IMR-90 (cell line): ENCODE measurements at regions not wholly inside any gene's neighbourhood (a gene's known extent, or its start where the extent isn't known, plus 50 kb on each side); places are given as distances from the start of the nearest gene placed in this dataset.
A peak's percentile ranks its signal among the peaks of the same experiment; 100 is the strongest.

Source experiments
- ATAC-seq: fragments of 200-7000 bp; cut with Tn5 transposase; 2 replicates; pipeline ENCODE4 v1.9.1; 2020; ENCODE audit warnings: low read depth, mild to moderate bottlenecking, moderate library complexity
- BruUV-seq: library from RNA; stranded (reverse); fragments of 400-500 nt; replicated peaks from 2 replicates; lab custom pipeline; 2021; lab: Mats Ljungman, UMichigan
- CTCF ChIA-PET: fragments of 300-600 bp; formaldehyde crosslinking; extraction: SDS; loops from one replicate; lab custom pipeline; 2021; ENCODE audit warnings: antibody characterized with exemption; lab: Yijun Ruan, JAX
- POLR2A ChIA-PET: fragments of 300-600 bp; sonication (Branson Sonifier 250); formaldehyde crosslinking; loops from one replicate; lab custom pipeline; 2022; ENCODE audit warnings: antibody characterized with exemption; ENCODE audit not compliant: unreplicated experiment; lab: Charles Lee
- DNase-seq: peaks from one replicate; pipeline ENCODE4 v3.0.0; 2013
- H2AFZ ChIP-seq: replicated peaks from 2 replicates; pipeline ENCODE3; 2013; ENCODE audit warnings: low read length, mild to moderate bottlenecking; ENCODE audit not compliant: poor library complexity
- H2AK5ac ChIP-seq: 2 replicates; pipeline ENCODE4 v1.6.1; 2013; ENCODE audit warnings: low read depth, low read length, inconsistent platforms
- H2AK9ac ChIP-seq: replicated peaks from 2 replicates; pipeline ENCODE3; 2013; ENCODE audit warnings: mild to moderate bottlenecking, low read depth, low read length, moderate library complexity; ENCODE audit not compliant: poor library complexity
- H2BK120ac ChIP-seq: 2 replicates; pipeline ENCODE4 v1.6.1; 2013; ENCODE audit warnings: low read depth, low read length, inconsistent platforms
- H2BK15ac ChIP-seq: 3 replicates; pipeline ENCODE4 v1.6.1; 2013; ENCODE audit warnings: low read depth, low read length, inconsistent platforms
- H2BK20ac ChIP-seq: 2 replicates; pipeline ENCODE4 v1.6.1; 2013; ENCODE audit warnings: low read depth, mild to moderate bottlenecking, inconsistent platforms, low read length, moderate library complexity
- H2BK5ac ChIP-seq: 2 replicates; pipeline ENCODE4 v1.6.1; 2013; ENCODE audit warnings: mild to moderate bottlenecking, low read depth, low read length, inconsistent platforms; ENCODE audit not compliant: poor library complexity, severe bottlenecking
- H3K14ac ChIP-seq: replicated peaks from 2 replicates; pipeline ENCODE4 v1.6.1; 2013; ENCODE audit warnings: low read depth, low read length, inconsistent platforms
- H3K18ac ChIP-seq: 2 replicates; pipeline ENCODE4 v1.6.1; 2013; ENCODE audit warnings: low read depth, low read length, control low read depth
- H3K23ac ChIP-seq: 2 replicates; pipeline ENCODE4 v1.6.1; 2013; ENCODE audit warnings: low read depth, low read length, inconsistent platforms
- H3K27ac ChIP-seq: 2 replicates; pipeline ENCODE4 v1.5.1; 2013; ENCODE audit warnings: mild to moderate bottlenecking, control low read depth, low read length; ENCODE audit not compliant: insufficient read depth
- H3K27me3 ChIP-seq: 2 replicates; pipeline ENCODE4 v1.6.1; 2013; ENCODE audit warnings: low read length; ENCODE audit not compliant: control insufficient read depth, insufficient read depth
- H3K36me3 ChIP-seq: 2 replicates; pipeline ENCODE4 v1.6.1; 2013; ENCODE audit warnings: low read length, mixed read lengths; ENCODE audit not compliant: control insufficient read depth, insufficient read depth
- H3K4ac ChIP-seq: 2 replicates; pipeline ENCODE4 v1.6.1; 2013; ENCODE audit warnings: low read depth, low read length, inconsistent platforms
- H3K4me1 ChIP-seq: 2 replicates; pipeline ENCODE4 v1.6.1; 2013; ENCODE audit warnings: low read length, mixed read lengths; ENCODE audit not compliant: control insufficient read depth, insufficient read depth
- H3K4me2 ChIP-seq: 2 replicates; pipeline ENCODE4 v1.6.1; 2013; ENCODE audit warnings: low read depth, mild to moderate bottlenecking, control low read depth, low read length, moderate library complexity
- H3K4me3 ChIP-seq: 2 replicates; pipeline ENCODE4 v1.5.1; 2013; ENCODE audit warnings: low read depth, mild to moderate bottlenecking, control low read depth, low read length, moderate library complexity; ENCODE audit not compliant: insufficient read depth
- H3K56ac ChIP-seq: 2 replicates; pipeline ENCODE4 v1.6.1; 2013; ENCODE audit warnings: low read length, inconsistent platforms; ENCODE audit not compliant: insufficient read depth; ENCODE audit errors: extremely low read depth
- H3K79me1 ChIP-seq, 2 experiments: 2 replicates each; pipeline ENCODE4 v1.6.1; 2013; ENCODE audit warnings: low read length in 2 of 2, inconsistent platforms in 1 of 2, low read depth in 1 of 2
- H3K9ac ChIP-seq: 2 replicates; pipeline ENCODE4 v1.6.1; 2013; ENCODE audit warnings: low read depth, low read length, control low read depth
- H3K9me1 ChIP-seq: 2 replicates; pipeline ENCODE4 v1.6.1; 2013; ENCODE audit warnings: low read length, inconsistent platforms; ENCODE audit not compliant: insufficient read depth
- H3K9me3 ChIP-seq: 2 replicates; pipeline ENCODE4 v1.6.1; 2013; ENCODE audit warnings: low read length; ENCODE audit not compliant: control insufficient read depth, insufficient read depth
- H4K20me1 ChIP-seq: 2 replicates; pipeline ENCODE4 v1.6.1; 2013; ENCODE audit warnings: low read length, inconsistent platforms; ENCODE audit not compliant: insufficient read depth
- H4K5ac ChIP-seq: 2 replicates; pipeline ENCODE4 v1.6.1; 2013; ENCODE audit warnings: mild to moderate bottlenecking, low read depth, low read length, control low read depth
- H4K8ac ChIP-seq, 2 experiments: 2 replicates each; pipeline ENCODE4 v1.6.1; 2013; ENCODE audit warnings: low read depth in 2 of 2, low read length in 2 of 2, control low read depth in 1 of 2, inconsistent platforms in 1 of 2
- H4K91ac ChIP-seq: 2 replicates; pipeline ENCODE4 v1.6.1; 2013; ENCODE audit warnings: low read depth, low read length, inconsistent platforms; ENCODE audit not compliant: insufficient read depth
- BHLHE40 ChIP-seq: fragments of 150-350 bp; IDR thresholded peaks from 2 replicates; pipeline ENCODE4 v1.6.1; 2016; ENCODE audit warnings: mild to moderate bottlenecking, low read depth, low read length
- CEBPB ChIP-seq: IDR thresholded peaks from 2 replicates; pipeline ENCODE4 v1.6.1; 2012; ENCODE audit warnings: low read depth, low read length, improper control_type of control experiment
- FOS ChIP-seq: fragments of 150-350 bp; IDR thresholded peaks from 2 replicates; pipeline ENCODE4 v1.6.1; 2016; ENCODE audit warnings: low read depth, low read length
- MAFK ChIP-seq: IDR thresholded peaks from 2 replicates; pipeline ENCODE4 v1.6.1; 2012; ENCODE audit warnings: low read depth, low read length, improper control_type of control experiment
- MAZ ChIP-seq: IDR thresholded peaks from 2 replicates; pipeline ENCODE4 v1.6.1; 2012; ENCODE audit warnings: low read depth, mild to moderate bottlenecking, low read length, improper control_type of control experiment, moderate library complexity, borderline replicate concordance
- MXI1 ChIP-seq: IDR thresholded peaks from 2 replicates; pipeline ENCODE4 v1.6.1; 2012; ENCODE audit warnings: low read depth, mild to moderate bottlenecking, low read length, moderate library complexity, borderline replicate concordance
- NFE2L2 ChIP-seq: fragments of 150-350 bp; IDR thresholded peaks from 2 replicates; pipeline ENCODE4 v1.6.1; 2016; ENCODE audit warnings: low read depth, mild to moderate bottlenecking, low read length
- POLR2A ChIP-seq: IDR thresholded peaks from 2 replicates; pipeline ENCODE4 v1.6.1; 2012; ENCODE audit warnings: mild to moderate bottlenecking, low read depth, low read length
- RAD21 ChIP-seq: IDR thresholded peaks from 2 replicates; pipeline ENCODE4 v1.6.1; 2012; ENCODE audit warnings: low read length, improper control_type of control experiment
- RCOR1 ChIP-seq: IDR thresholded peaks from 2 replicates; pipeline ENCODE4 v1.6.1; 2012; ENCODE audit warnings: mild to moderate bottlenecking, low read length, improper control_type of control experiment; ENCODE audit not compliant: insufficient replicate concordance
- RFX5 ChIP-seq: IDR thresholded peaks from 2 replicates; pipeline ENCODE4 v1.8.0; 2012; ENCODE audit warnings: low read depth, mild to moderate bottlenecking, low read length, moderate library complexity
- SMC3 ChIP-seq: fragments of 150-350 bp; IDR thresholded peaks from 2 replicates; pipeline ENCODE4 v1.6.1; 2016; ENCODE audit warnings: low read depth, mild to moderate bottlenecking, antibody characterized with exemption, low read length, moderate library complexity
- WGBS, 2 experiments: methylation state at CpG; one replicate each; pipeline versions ENCODE4 v1.1.5 to v1.1.7; 2013; ENCODE audit warnings: missing lambda C conversion rate in 2 of 2; ENCODE audit not compliant: insufficient read length in 1 of 2; ENCODE audit errors: extremely low coverage in 2 of 2; 5-methylcytosine and 5-hydroxymethylcytosine counted together
- dilution Hi-C: fragments of 300-500 bp; cut with HindIII; formaldehyde crosslinking; loops from one replicate; pipeline ENCODE4 v1.14.3; 2018; ENCODE audit warnings: low sequenced_read_pairs; ENCODE audit not compliant: unreplicated experiment
- in situ Hi-C: fragments of 300-500 bp; cut with MboI; formaldehyde crosslinking; loops from 3 replicates; pipeline ENCODE4 v1.14.3; 2019; ENCODE audit warnings: low sequenced_read_pairs, inconsistent platforms, mixed read lengths
- intact Hi-C: fragments of 100-400 bp; cut with micrococcal nuclease; formaldehyde crosslinking; loops from 2 replicates; pipeline ENCODE4 v1.10.0; 2022
- TF ChIP-seq, protein P1 (sequence below): conservative IDR thresholded peaks from 2 replicates; pipeline ENCODE4 v1.5.1; 2012; ENCODE audit warnings: mild to moderate bottlenecking, low read depth, low read length, improper control_type of control experiment
- TF ChIP-seq, protein P2 (sequence below): fragments of 150-350 bp; IDR thresholded peaks from 2 replicates; pipeline ENCODE4 v1.6.1; 2017; ENCODE audit warnings: mild to moderate bottlenecking, antibody characterized with exemption, low read length, low read depth
- TF ChIP-seq, protein P3 (sequence below): fragments of 150-350 bp; IDR thresholded peaks from 2 replicates; pipeline ENCODE4 v1.6.1; 2016; ENCODE audit warnings: low read depth, mild to moderate bottlenecking, low read length, moderate library complexity, borderline replicate concordance

DNA sequence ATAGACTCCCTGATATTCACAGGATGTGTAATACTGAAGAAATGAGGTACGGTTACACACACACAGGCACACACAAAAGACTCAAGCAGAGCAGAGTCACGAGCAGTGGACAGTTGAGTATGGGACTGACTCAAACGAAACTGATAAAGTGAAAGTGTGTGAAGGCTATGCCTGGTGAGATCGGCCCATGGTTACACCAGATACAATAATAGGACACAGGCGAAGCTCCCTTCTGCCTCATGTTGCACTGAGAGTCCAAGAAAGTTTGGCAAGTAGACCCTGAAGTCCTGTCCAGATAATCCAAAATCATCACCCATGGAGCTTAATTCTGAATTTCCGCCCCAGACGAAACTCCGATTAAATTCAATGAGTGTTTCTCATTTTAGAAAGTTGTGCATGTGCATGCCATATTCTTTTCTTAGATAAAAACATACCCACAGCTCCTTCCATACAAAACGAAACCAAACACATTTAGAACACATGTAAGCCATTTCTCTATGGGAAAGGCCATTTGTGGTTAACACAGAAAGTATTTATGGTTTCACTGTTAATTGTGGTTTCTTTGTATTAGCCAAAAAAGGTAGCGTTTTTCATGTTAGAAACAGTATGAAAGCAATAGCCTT is 567.6 kb downstream of the PLCL1 start:
- Histone ChIP-seq H2AFZ (peak overlapping the region; percentile 12), H2BK120ac (no peak overlapping the region), H3K23ac (no peak overlapping the region), H3K4ac (no peak overlapping the region), H2BK20ac (no peak overlapping the region), H2BK5ac (no peak overlapping the region), H3K27ac (no peak overlapping the region), H3K9ac (no peak overlapping the region), H3K9me1 (no peaks in the 10 kb centered on the region), H3K4me1 (no peaks in the 10 kb centered on the region), H3K4me2 (peak overlapping the region; percentile 59), H3K4me3 (no peak overlapping the region; the same call in 1 of the 2 replicates), H3K14ac (no peak overlapping the region), H4K20me1 (no peaks in the 10 kb centered on the region), H3K18ac (no peak overlapping the region), H4K91ac (no peak overlapping the region), H2AK9ac (no peak overlapping the region), H3K9me3 (no peaks in the 10 kb centered on the region), H2AK5ac (no peak overlapping the region), H2BK15ac (no peak overlapping the region), H3K27me3 (no peaks in the 10 kb centered on the region), H4K5ac (no peak overlapping the region), H3K56ac (no peak overlapping the region), H4K8ac (no peak overlapping the region), H3K79me1 (no peaks in the 10 kb centered on the region), H3K36me3 (no peaks in the 10 kb centered on the region)
- ChIA-PET POLR2A (no interaction called here), CTCF (no interaction called here)
- intact Hi-C loops: loop anchor here (5.0 kb wide), 1 partner anchor 855 kb away; no protein-coding TSS in a partner anchor
- BruUV-seq: no TSS peak
- DNase-seq (no peak), ATAC-seq (no peak)
- no peak for TF ChIP-seq MXI1
- TF ChIP-seq, protein P1, sequence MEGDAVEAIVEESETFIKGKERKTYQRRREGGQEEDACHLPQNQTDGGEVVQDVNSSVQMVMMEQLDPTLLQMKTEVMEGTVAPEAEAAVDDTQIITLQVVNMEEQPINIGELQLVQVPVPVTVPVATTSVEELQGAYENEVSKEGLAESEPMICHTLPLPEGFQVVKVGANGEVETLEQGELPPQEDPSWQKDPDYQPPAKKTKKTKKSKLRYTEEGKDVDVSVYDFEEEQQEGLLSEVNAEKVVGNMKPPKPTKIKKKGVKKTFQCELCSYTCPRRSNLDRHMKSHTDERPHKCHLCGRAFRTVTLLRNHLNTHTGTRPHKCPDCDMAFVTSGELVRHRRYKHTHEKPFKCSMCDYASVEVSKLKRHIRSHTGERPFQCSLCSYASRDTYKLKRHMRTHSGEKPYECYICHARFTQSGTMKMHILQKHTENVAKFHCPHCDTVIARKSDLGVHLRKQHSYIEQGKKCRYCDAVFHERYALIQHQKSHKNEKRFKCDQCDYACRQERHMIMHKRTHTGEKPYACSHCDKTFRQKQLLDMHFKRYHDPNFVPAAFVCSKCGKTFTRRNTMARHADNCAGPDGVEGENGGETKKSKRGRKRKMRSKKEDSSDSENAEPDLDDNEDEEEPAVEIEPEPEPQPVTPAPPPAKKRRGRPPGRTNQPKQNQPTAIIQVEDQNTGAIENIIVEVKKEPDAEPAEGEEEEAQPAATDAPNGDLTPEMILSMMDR: no peak
- TF ChIP-seq NFE2L2: no peak
- TF ChIP-seq FOS: no peak
- no peak for TF ChIP-seq MAFK
- TF ChIP-seq, protein P2, sequence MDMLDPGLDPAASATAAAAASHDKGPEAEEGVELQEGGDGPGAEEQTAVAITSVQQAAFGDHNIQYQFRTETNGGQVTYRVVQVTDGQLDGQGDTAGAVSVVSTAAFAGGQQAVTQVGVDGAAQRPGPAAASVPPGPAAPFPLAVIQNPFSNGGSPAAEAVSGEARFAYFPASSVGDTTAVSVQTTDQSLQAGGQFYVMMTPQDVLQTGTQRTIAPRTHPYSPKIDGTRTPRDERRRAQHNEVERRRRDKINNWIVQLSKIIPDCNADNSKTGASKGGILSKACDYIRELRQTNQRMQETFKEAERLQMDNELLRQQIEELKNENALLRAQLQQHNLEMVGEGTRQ: no peak
- TF ChIP-seq MAZ: no peak
- no peak for TF ChIP-seq RFX5
- TF ChIP-seq BHLHE40: no peak
- TF ChIP-seq CEBPB: no peak
- TF ChIP-seq SMC3: no peak
- no peak for TF ChIP-seq RAD21
- no peak for TF ChIP-seq POLR2A
- TF ChIP-seq, protein P3, sequence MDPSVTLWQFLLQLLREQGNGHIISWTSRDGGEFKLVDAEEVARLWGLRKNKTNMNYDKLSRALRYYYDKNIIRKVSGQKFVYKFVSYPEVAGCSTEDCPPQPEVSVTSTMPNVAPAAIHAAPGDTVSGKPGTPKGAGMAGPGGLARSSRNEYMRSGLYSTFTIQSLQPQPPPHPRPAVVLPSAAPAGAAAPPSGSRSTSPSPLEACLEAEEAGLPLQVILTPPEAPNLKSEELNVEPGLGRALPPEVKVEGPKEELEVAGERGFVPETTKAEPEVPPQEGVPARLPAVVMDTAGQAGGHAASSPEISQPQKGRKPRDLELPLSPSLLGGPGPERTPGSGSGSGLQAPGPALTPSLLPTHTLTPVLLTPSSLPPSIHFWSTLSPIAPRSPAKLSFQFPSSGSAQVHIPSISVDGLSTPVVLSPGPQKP: no peak
- TF ChIP-seq RCOR1: no peak
- WGBS, 2 experiments: 100% methylated on average over 1 of the region's 10 CpGs; no CpG with 5 or more reads in 1 of the 2 experiments
- dilution Hi-C loops: no loop called here
- in situ Hi-C loops: no loop called here
